H9 (cell line): ENCODE measurements at regions not wholly inside any gene's neighbourhood (a gene's known extent, or its start where the extent isn't known, plus 50 kb on each side); places are given as distances from the start of the nearest gene placed in this dataset.

Experiments used
- DNase-seq: peaks from one replicate; pipeline ENCODE4 v3.0.0-alpha.2; 2017
- H2AFZ ChIP-seq: one replicate; pipeline ENCODE4 v1.6.1; 2013; ENCODE audit warnings: mild to moderate bottlenecking, low read length, control low read depth, moderate library complexity
- H2AK5ac ChIP-seq: 2 replicates; pipeline ENCODE4 v1.6.1; 2013; ENCODE audit warnings: low read length, control low read depth, mixed read lengths; ENCODE audit not compliant: insufficient read length
- H2BK120ac ChIP-seq: one replicate; pipeline ENCODE4 v1.6.1; 2013; ENCODE audit warnings: low read depth, mild to moderate bottlenecking, low read length, control low read depth, inconsistent platforms; ENCODE audit not compliant: poor library complexity, severe bottlenecking
- H2BK12ac ChIP-seq: 2 replicates; pipeline ENCODE4 v1.6.1; 2013; ENCODE audit warnings: low read length, control low read depth, mixed read lengths, low read depth; ENCODE audit not compliant: insufficient read length
- H2BK15ac ChIP-seq: 2 replicates; pipeline ENCODE4 v1.6.1; 2013; ENCODE audit warnings: low read depth, low read length, control low read depth
- H2BK20ac ChIP-seq: one replicate; pipeline ENCODE4 v1.6.1; 2013; ENCODE audit warnings: low read depth, mild to moderate bottlenecking, low read length, control low read depth, inconsistent platforms; ENCODE audit not compliant: poor library complexity, severe bottlenecking
- H2BK5ac ChIP-seq: 2 replicates; pipeline ENCODE4 v1.6.1; 2013; ENCODE audit warnings: low read length, control low read depth, mixed read lengths; ENCODE audit not compliant: insufficient read length
- H3K14ac ChIP-seq: 2 replicates; pipeline ENCODE4 v1.6.1; 2013; ENCODE audit warnings: low read length, control low read depth; ENCODE audit not compliant: insufficient read depth
- H3K18ac ChIP-seq: 2 replicates; pipeline ENCODE4 v1.6.1; 2013; ENCODE audit warnings: low read depth, mild to moderate bottlenecking, mixed read lengths, low read length, control low read depth; ENCODE audit not compliant: insufficient read length
- H3K23ac ChIP-seq: 2 replicates; pipeline ENCODE4 v1.6.1; 2013; ENCODE audit warnings: low read length, control low read depth, mixed read lengths, low read depth; ENCODE audit not compliant: insufficient read length
- H3K23me2 ChIP-seq: 2 replicates; pipeline ENCODE4 v1.6.1; 2013; ENCODE audit warnings: low read depth, mild to moderate bottlenecking, mixed read lengths, low read length, control low read depth; ENCODE audit not compliant: insufficient read length, poor library complexity, severe bottlenecking
- H3K27ac ChIP-seq: 2 replicates; pipeline ENCODE4 v1.5.1; 2013; ENCODE audit warnings: low read length, control low read depth, mixed read lengths, low read depth; ENCODE audit not compliant: insufficient read length
- H3K27me3 ChIP-seq: 2 replicates; pipeline ENCODE4 v1.6.1; 2013; ENCODE audit warnings: low read length, control low read depth, inconsistent platforms; ENCODE audit not compliant: insufficient read depth
- H3K4ac ChIP-seq: 2 replicates; pipeline ENCODE4 v1.6.1; 2013; ENCODE audit warnings: low read depth, mild to moderate bottlenecking, control low read depth, inconsistent platforms, low read length, moderate library complexity
- H3K4me1 ChIP-seq: 2 replicates; pipeline ENCODE4 v1.6.1; 2013; ENCODE audit warnings: low read length, control low read depth, inconsistent platforms; ENCODE audit not compliant: insufficient read depth
- H3K4me2 ChIP-seq: 2 replicates; pipeline ENCODE4 v1.6.1; 2013; ENCODE audit warnings: low read length, control low read depth, mixed read lengths; ENCODE audit not compliant: insufficient read length, insufficient read depth
- H3K56ac ChIP-seq: 2 replicates; pipeline ENCODE4 v1.6.1; 2013; ENCODE audit warnings: low read depth, mild to moderate bottlenecking, mixed read lengths, low read length, control low read depth; ENCODE audit not compliant: insufficient read length
- H3K79me1 ChIP-seq: 2 replicates; pipeline ENCODE4 v1.6.1; 2013; ENCODE audit warnings: low read depth, mild to moderate bottlenecking, moderate library complexity, low read length, control low read depth, inconsistent platforms; ENCODE audit not compliant: insufficient read depth, poor library complexity, severe bottlenecking
- H3K79me2 ChIP-seq: 2 replicates; pipeline ENCODE4 v1.6.1; 2013; ENCODE audit warnings: low read length, control low read depth, inconsistent platforms; ENCODE audit not compliant: insufficient read depth
- H3K9ac ChIP-seq: 2 replicates; pipeline ENCODE4 v1.6.1; 2013; ENCODE audit warnings: low read length, control low read depth, mixed read lengths; ENCODE audit not compliant: insufficient read length; ENCODE audit errors: extremely low read depth
- H3K9me3 ChIP-seq: one replicate; pipeline ENCODE4 v1.6.1; 2013; ENCODE audit warnings: low read depth, low read length, inconsistent platforms; ENCODE audit not compliant: control insufficient read depth
- H3T11ph ChIP-seq: one replicate; pipeline ENCODE4 v1.6.1; 2013; ENCODE audit warnings: mild to moderate bottlenecking, low read length, control low read depth, inconsistent platforms
- H4K20me1 ChIP-seq: one replicate; pipeline ENCODE4 v1.6.1; 2013; ENCODE audit not compliant: control insufficient read depth, insufficient read length, insufficient read depth
- H4K5ac ChIP-seq: 2 replicates; pipeline ENCODE4 v1.6.1; 2013; ENCODE audit warnings: low read depth, mild to moderate bottlenecking, mixed read lengths, low read length, control low read depth; ENCODE audit not compliant: insufficient read length
- H4K8ac ChIP-seq: replicated peaks from 2 replicates; pipeline ENCODE4 v1.6.1; 2013; ENCODE audit warnings: low read length, control low read depth, mixed read lengths, low read depth; ENCODE audit not compliant: insufficient read length
- H4K91ac ChIP-seq: 2 replicates; pipeline ENCODE4 v1.6.1; 2013; ENCODE audit warnings: low read depth, mild to moderate bottlenecking, moderate library complexity, mixed read lengths, low read length, control low read depth; ENCODE audit not compliant: insufficient read length
- H3K27ac Mint-ChIP-seq, 3 experiments: 2 replicates in 2 of 3; 3 replicates in 1 of 3; pipeline ENCODE4 v1.8.0; 2020 to 2021; ENCODE audit warnings: mixed read lengths in 3 of 3, mild to moderate bottlenecking in 1 of 3, moderate library complexity in 1 of 3
- H3K27me3 Mint-ChIP-seq: 2 replicates; pipeline ENCODE4 v1.8.0; 2021; ENCODE audit warnings: low read depth, mild to moderate bottlenecking, moderate library complexity, mixed read lengths
- H3K36me3 Mint-ChIP-seq, 3 experiments: 2 replicates in 2 of 3; 3 replicates in 1 of 3; pipeline ENCODE4 v1.8.0; 2020 to 2021; ENCODE audit warnings: low read depth in 3 of 3, mixed read lengths in 3 of 3; ENCODE audit not compliant: insufficient read depth in 1 of 3
- H3K4me1 Mint-ChIP-seq, 2 experiments: 2 replicates each; pipeline ENCODE4 v1.8.0; 2020; ENCODE audit warnings: mixed read lengths in 2 of 2
- H3K4me3 Mint-ChIP-seq, 2 experiments: 2 replicates in 1 of 2; 3 replicates in 1 of 2; pipeline ENCODE4 v1.8.0; 2020 to 2021; ENCODE audit warnings: mild to moderate bottlenecking in 2 of 2, mixed read lengths in 2 of 2, moderate library complexity in 1 of 2
- H3K9me3 Mint-ChIP-seq, 2 experiments: 2 replicates in 1 of 2; 3 replicates in 1 of 2; pipeline ENCODE4 v1.8.0; 2020; ENCODE audit warnings: mild to moderate bottlenecking in 2 of 2, mixed read lengths in 2 of 2, moderate library complexity in 1 of 2
- CTCF ChIP-seq: fragments of 200-600 bp; sonication (generic); conservative IDR thresholded peaks from 3 replicates; pipeline ENCODE4 v1.8.0; 2021; ENCODE audit warnings: antibody characterized with exemption, mild to moderate bottlenecking
- whole genome bisulfite sequencing: extraction: QIAGEN DNeasy Blood & Tissue Kit; methylation state at CpG from one replicate; pipeline ENCODE4 v1.1.7; 2013; ENCODE audit warnings: missing lambda C conversion rate, low lambda C conversion rate, mixed read lengths; ENCODE audit not compliant: insufficient read length; ENCODE audit errors: extremely low coverage; 5-methylcytosine and 5-hydroxymethylcytosine counted together

GRCh38 chr16:74083541-74083940 lies 213.1 kb upstream of the PSMD7 start:
- Histone ChIP-seq H2BK120ac (no peak overlapping the region), H3K14ac (no peak overlapping the region), H3K9me3 (no peaks in the 10 kb centered on the region), H4K8ac (no peak overlapping the region), H3K27ac (no peak overlapping the region), H3K4ac (no peak overlapping the region), H4K20me1 (no peaks in the 10 kb centered on the region), H2BK20ac (no peak overlapping the region), H3K23ac (no peak overlapping the region), H2BK12ac (no peak overlapping the region), H2BK5ac (no peak overlapping the region), H4K5ac (no peak overlapping the region), H3K18ac (no peak overlapping the region), H3K79me1 (no peaks in the 10 kb centered on the region), H2AFZ (no peak overlapping the region), H3K56ac (no peak overlapping the region), H4K91ac (no peak overlapping the region), H3K23me2 (no peaks in the 10 kb centered on the region), H3K4me2 (no peak overlapping the region), H2BK15ac (no peak overlapping the region), H3K9ac (no peak overlapping the region), H3K27me3 (no peaks in the 10 kb centered on the region), H3T11ph (no peak overlapping the region), H2AK5ac (no peak overlapping the region), H3K4me1 (no peaks in the 10 kb centered on the region), H3K79me2 (no peaks in the 10 kb centered on the region)
- TF ChIP-seq CTCF, result no peak
- no peak for DNase-seq
- Mint-ChIP-seq H3K27me3 (no peaks in the 10 kb centered on the region), H3K27ac (no peak overlapping the region), H3K4me3 (no peak overlapping the region), H3K4me1 (peaks cover 7 to 8% of the 10 kb centered on the region in 2 experiments), H3K9me3 (peaks cover 2 to 4% of the 10 kb centered on the region in 2 experiments; a peak in 3 of 5 replicates), H3K36me3 (peaks cover 0 to 5% (median 0%) of the 10 kb centered on the region in 3 experiments; a peak in 2 of 7 replicates)
- WGBS, result no CpG with 5 or more reads among the region's 3 CpGs
